HEK293 (cell line): ENCODE measurements at regions not wholly inside any gene's neighbourhood (a gene's known extent, or its start where the extent isn't known, plus 50 kb on each side); places are given as distances from the start of the nearest gene placed in this dataset.
A peak's percentile ranks its signal among the peaks of the same experiment; 100 is the strongest.

Source experiments
- BCL11A ChIP-seq: fragments of 450-650 bp; formaldehyde crosslinking; IDR thresholded peaks from 2 replicates; pipeline ENCODE4 v1.5.1; 2016; ENCODE audit warnings: low read depth, missing biosample characterization, missing genetic modification characterization
- CTCF ChIP-seq: fragments of 450-650 bp; formaldehyde crosslinking; IDR thresholded peaks from 2 replicates; pipeline ENCODE4 v1.5.1; 2016; ENCODE audit warnings: missing biosample characterization, missing genetic modification characterization
- OSR2 ChIP-seq: fragments of 450-650 bp; formaldehyde crosslinking; IDR thresholded peaks from 2 replicates; pipeline ENCODE4 v1.5.1; 2016; ENCODE audit warnings: missing biosample characterization, missing genetic modification characterization
- ZNF239 ChIP-seq: fragments of 450-650 bp; formaldehyde crosslinking; IDR thresholded peaks from 2 replicates; pipeline ENCODE4 v1.5.1; 2016; ENCODE audit warnings: missing biosample characterization, missing genetic modification characterization
- ZNF529 ChIP-seq: fragments of 450-650 bp; formaldehyde crosslinking; IDR thresholded peaks from 2 replicates; pipeline ENCODE4 v1.5.1; 2017; ENCODE audit warnings: missing genetic modification characterization, missing biosample characterization; ENCODE audit not compliant: insufficient replicate concordance
- ZNF670 ChIP-seq: fragments of 450-650 bp; formaldehyde crosslinking; IDR thresholded peaks from 2 replicates; pipeline ENCODE4 v1.5.1; 2016; ENCODE audit warnings: missing biosample characterization, missing genetic modification characterization, low read depth
- ZSCAN30 ChIP-seq: fragments of 450-650 bp; IDR thresholded peaks from 2 replicates; pipeline ENCODE4 v1.5.1; 2018; ENCODE audit warnings: missing biosample characterization, mild to moderate bottlenecking, missing genetic modification characterization, moderate library complexity
- TF ChIP-seq, protein P1 (sequence below): fragments of 450-650 bp; formaldehyde crosslinking; IDR thresholded peaks from 2 replicates; pipeline ENCODE4 v1.5.1; 2016; ENCODE audit warnings: missing biosample characterization, missing genetic modification characterization, low read depth

- TF ChIP-seq OSR2 (tag by site-specific recombination) (peak; percentile 34; the same call in 1 of the 2 replicates), ZNF529 (no peak), CTCF (tag by site-specific recombination) (no peak), ZNF239 (tag by site-specific recombination) (no peak), ZSCAN30 (tag by site-specific recombination) (no peak), BCL11A (no peak), ZNF670 (no peak)
- TF ChIP-seq, protein P1, sequence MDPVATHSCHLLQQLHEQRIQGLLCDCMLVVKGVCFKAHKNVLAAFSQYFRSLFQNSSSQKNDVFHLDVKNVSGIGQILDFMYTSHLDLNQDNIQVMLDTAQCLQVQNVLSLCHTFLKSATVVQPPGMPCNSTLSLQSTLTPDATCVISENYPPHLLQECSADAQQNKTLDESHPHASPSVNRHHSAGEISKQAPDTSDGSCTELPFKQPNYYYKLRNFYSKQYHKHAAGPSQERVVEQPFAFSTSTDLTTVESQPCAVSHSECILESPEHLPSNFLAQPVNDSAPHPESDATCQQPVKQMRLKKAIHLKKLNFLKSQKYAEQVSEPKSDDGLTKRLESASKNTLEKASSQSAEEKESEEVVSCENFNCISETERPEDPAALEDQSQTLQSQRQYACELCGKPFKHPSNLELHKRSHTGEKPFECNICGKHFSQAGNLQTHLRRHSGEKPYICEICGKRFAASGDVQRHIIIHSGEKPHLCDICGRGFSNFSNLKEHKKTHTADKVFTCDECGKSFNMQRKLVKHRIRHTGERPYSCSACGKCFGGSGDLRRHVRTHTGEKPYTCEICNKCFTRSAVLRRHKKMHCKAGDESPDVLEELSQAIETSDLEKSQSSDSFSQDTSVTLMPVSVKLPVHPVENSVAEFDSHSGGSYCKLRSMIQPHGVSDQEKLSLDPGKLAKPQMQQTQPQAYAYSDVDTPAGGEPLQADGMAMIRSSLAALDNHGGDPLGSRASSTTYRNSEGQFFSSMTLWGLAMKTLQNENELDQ (tag by site-specific recombination), result no peak
These were observed 249.1 kb upstream of the JAG1 start for GRCh38 chr20:10922941-10923340.
